HEK293T (cell line): ENCODE measurements at regions not wholly inside any gene's neighbourhood (a gene's known extent, or its start where the extent isn't known, plus 50 kb on each side); places are given as distances from the start of the nearest gene placed in this dataset.

ENCODE experiments used
- BHLHE40 ChIP-seq: fragments of 450-650 bp; IDR thresholded peaks from 2 replicates; pipeline ENCODE4 v1.6.1; 2016; ENCODE audit warnings: mild to moderate bottlenecking, moderate library complexity, borderline replicate concordance
- CTBP1 ChIP-seq: fragments of 450-650 bp; IDR thresholded peaks from 2 replicates; pipeline ENCODE4 v1.6.1; 2016; ENCODE audit warnings: borderline replicate concordance
- ELF4 ChIP-seq: fragments of 450-650 bp; IDR thresholded peaks from 2 replicates; pipeline ENCODE4 v1.6.1; 2017; ENCODE audit warnings: antibody characterized with exemption
- FOXA1 ChIP-seq: fragments of 450-650 bp; IDR thresholded peaks from 2 replicates; pipeline ENCODE4 v1.6.1; 2016; ENCODE audit warnings: mild to moderate bottlenecking
- L3MBTL2 ChIP-seq: fragments of 450-650 bp; conservative IDR thresholded peaks from 2 replicates; pipeline ENCODE4 v1.6.1; 2016; ENCODE audit warnings: mild to moderate bottlenecking
- LEF1 ChIP-seq: fragments of 450-650 bp; IDR thresholded peaks from 2 replicates; pipeline ENCODE4 v1.6.1; 2017; ENCODE audit warnings: mild to moderate bottlenecking, borderline replicate concordance
- SUZ12 ChIP-seq: fragments of 450-650 bp; IDR thresholded peaks from 2 replicates; pipeline ENCODE4 v1.6.1; 2016; ENCODE audit warnings: mild to moderate bottlenecking
- TARDBP ChIP-seq: fragments of 450-650 bp; IDR thresholded peaks from 2 replicates; pipeline ENCODE4 v1.6.1; 2016

DNA sequence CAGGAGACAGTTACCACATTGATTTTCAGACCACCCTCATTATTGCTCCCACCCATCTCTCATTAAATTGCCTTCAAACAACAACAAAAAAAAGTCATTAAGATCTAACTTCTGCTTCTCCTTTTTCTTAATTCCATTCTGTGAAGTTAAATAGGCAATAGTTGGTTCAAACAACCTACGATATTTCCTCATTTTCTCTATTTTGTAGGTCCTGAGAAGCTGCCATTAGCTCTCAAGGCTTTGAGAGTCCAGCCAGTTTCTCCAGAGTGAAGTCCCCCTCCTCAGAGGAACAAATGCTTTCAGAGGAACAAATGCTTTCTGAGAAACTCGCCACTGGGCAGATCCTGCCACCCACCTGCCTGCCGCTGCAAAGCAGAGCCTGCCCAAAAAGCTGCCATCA, 125.6 kb downstream of the ETS2 start:
- TF ChIP-seq SUZ12 (no peak), TARDBP (no peak), L3MBTL2 (no peak), LEF1 (no peak), FOXA1 (no peak), ELF4 (no peak), CTBP1 (no peak), BHLHE40 (no peak)
